ENCODE measurements at regions not wholly inside any gene's neighbourhood (a gene's known extent, or its start where the extent isn't known, plus 50 kb on each side); places are given as distances from the start of the nearest gene placed in this dataset.

- DNase-seq, result no peak
These were observed 110.3 kb downstream of the DDX1 start for GRCh38 chr2:15701991-15702390.

- no peak for DNase-seq
These were observed 110.8 kb downstream of the DDX1 start for GRCh38 chr2:15702452-15702851.

GRCh38 chr2:15703365-15703869, 111.7 kb downstream of the DDX1 start:
- DNase-seq, result no peak

- no peak for DNase-seq
These were observed 112.6 kb downstream of the DDX1 start for GRCh38 chr2:15704086-15704787.

GRCh38 chr2:15704788-15705115, 113.1 kb downstream of the DDX1 start:
- no peak for DNase-seq

- DNase-seq, result no peak
These were observed 113.6 kb downstream of the DDX1 start for GRCh38 chr2:15705310-15705709.

- no peak for DNase-seq
These were observed 114.2 kb downstream of the DDX1 start for GRCh38 chr2:15705839-15706386.

- no peak for DNase-seq
These were observed 114.8 kb downstream of the DDX1 start for GRCh38 chr2:15706424-15706823.

- DNase-seq, result no peak
These were observed 115.4 kb downstream of the DDX1 start for GRCh38 chr2:15706986-15707632.

- DNase-seq, result no peak
These were observed 116.5 kb downstream of the DDX1 start for GRCh38 chr2:15708161-15708560.

- no peak for DNase-seq
These were observed 117.5 kb downstream of the DDX1 start for GRCh38 chr2:15708865-15709820.

GRCh38 chr2:15711126-15711860, 119.6 kb downstream of the DDX1 start:
- no peak for DNase-seq

- no peak for DNase-seq
These were observed 121.1 kb downstream of the DDX1 start for GRCh38 chr2:15712551-15713342.

- DNase-seq, result no peak
These were observed 121.8 kb downstream of the DDX1 start for GRCh38 chr2:15713475-15713874.

- no peak for DNase-seq
These were observed 122.3 kb downstream of the DDX1 start for GRCh38 chr2:15714002-15714401.

GRCh38 chr2:15714609-15715008, 122.9 kb downstream of the DDX1 start:
- DNase-seq, result no peak

GRCh38 chr2:15715596-15715995, 123.9 kb downstream of the DDX1 start:
- DNase-seq, result no peak

- no peak for DNase-seq
These were observed 126.7 kb downstream of the DDX1 start for GRCh38 chr2:15718103-15718943.

GRCh38 chr2:15718944-15719323, 127.3 kb downstream of the DDX1 start:
- no peak for DNase-seq

Data from right kidney (tissue), 1 donor.